SK-N-SH treated with all-trans-retinoic acid at 6 μM for 48 hours (cell line): ENCODE measurements at regions not wholly inside any gene's neighbourhood (a gene's known extent, or its start where the extent isn't known, plus 50 kb on each side); places are given as distances from the start of the nearest gene placed in this dataset.

ENCODE experiments used
- ATAC-seq: fragments of 200-7000 bp; cut with Tn5 transposase; 3 replicates; pipeline ENCODE4 v1.9.1; 2020; ENCODE audit warnings: mild to moderate bottlenecking, moderate library complexity
- ARNTL ChIP-seq: fragments of 450-650 bp; formaldehyde crosslinking; IDR thresholded peaks from 2 replicates; pipeline ENCODE4 v1.5.0; 2020; ENCODE audit warnings: low read depth, mild to moderate bottlenecking, moderate library complexity, borderline replicate concordance
- BACH2 ChIP-seq: fragments of 250-450 bp; sonication (Bioruptor Pico); IDR thresholded peaks from 2 replicates; pipeline ENCODE4 v1.9.0; 2021; ENCODE audit warnings: mild to moderate bottlenecking, borderline replicate concordance
- CSDC2 ChIP-seq: fragments of 250-450 bp; sonication (Bioruptor Pico); IDR thresholded peaks from 2 replicates; pipeline ENCODE4 v1.5.0; 2020; ENCODE audit warnings: mild to moderate bottlenecking, moderate library complexity
- ESRRG ChIP-seq: fragments of 250-450 bp; sonication (Bioruptor Pico); IDR thresholded peaks from 2 replicates; pipeline ENCODE4 v1.6.1; 2021; ENCODE audit warnings: mild to moderate bottlenecking
- GLIS3 ChIP-seq: fragments of 250-450 bp; sonication (Bioruptor Pico); IDR thresholded peaks from 2 replicates; pipeline ENCODE4 v1.5.0; 2020; ENCODE audit warnings: mild to moderate bottlenecking, moderate library complexity
- ISL1 ChIP-seq: fragments of 250-450 bp; sonication (Bioruptor Pico); IDR thresholded peaks from 2 replicates; pipeline ENCODE4 v2.1.2; 2022; ENCODE audit warnings: mild to moderate bottlenecking, moderate library complexity
- OSR1 ChIP-seq: fragments of 250-450 bp; sonication (Bioruptor Pico); IDR thresholded peaks from 2 replicates; pipeline ENCODE4 v1.8.0; 2022; ENCODE audit warnings: moderate library complexity, mild to moderate bottlenecking, inconsistent platforms
- PPARA ChIP-seq: fragments of 250-450 bp; sonication (Bioruptor Pico); IDR thresholded peaks from 2 replicates; pipeline ENCODE4 v1.5.0; 2020; ENCODE audit warnings: mild to moderate bottlenecking, borderline replicate concordance
- SNAI2 ChIP-seq: fragments of 250-450 bp; sonication (Bioruptor Pico); IDR thresholded peaks from 2 replicates; pipeline ENCODE4 v1.5.0; 2020; ENCODE audit warnings: mild to moderate bottlenecking, moderate library complexity
- TCF4 ChIP-seq: fragments of 250-450 bp; sonication (Bioruptor Pico); IDR thresholded peaks from 2 replicates; pipeline ENCODE4 v1.8.0; 2021; ENCODE audit warnings: mild to moderate bottlenecking, moderate library complexity, borderline replicate concordance
- TOX ChIP-seq: fragments of 250-450 bp; sonication (Bioruptor Pico); IDR thresholded peaks from 2 replicates; pipeline ENCODE4 v1.8.0; 2021; ENCODE audit warnings: mild to moderate bottlenecking, moderate library complexity, borderline replicate concordance
- ZC3H10 ChIP-seq: fragments of 250-450 bp; sonication (Bioruptor Pico); IDR thresholded peaks from 2 replicates; pipeline ENCODE4 v1.5.1; 2021; ENCODE audit warnings: mild to moderate bottlenecking, moderate library complexity
- ZFP3 ChIP-seq: fragments of 250-450 bp; sonication (Bioruptor Pico); IDR thresholded peaks from 2 replicates; pipeline ENCODE4 v1.5.0; 2020; ENCODE audit warnings: mild to moderate bottlenecking, moderate library complexity
- ZFP30 ChIP-seq: fragments of 450-650 bp; formaldehyde crosslinking; IDR thresholded peaks from 2 replicates; pipeline ENCODE4 v1.5.0; 2022; ENCODE audit warnings: mild to moderate bottlenecking, moderate library complexity
- ZNF565 ChIP-seq: fragments of 450-650 bp; formaldehyde crosslinking; conservative IDR thresholded peaks from 2 replicates; pipeline ENCODE4 v1.5.0; 2020; ENCODE audit warnings: low read depth, mild to moderate bottlenecking, moderate library complexity
- ZNF70 ChIP-seq: fragments of 450-650 bp; formaldehyde crosslinking; IDR thresholded peaks from 2 replicates; pipeline ENCODE4 v1.5.0; 2020; ENCODE audit warnings: mild to moderate bottlenecking, moderate library complexity
- ZNF8 ChIP-seq: fragments of 450-650 bp; formaldehyde crosslinking; IDR thresholded peaks from 2 replicates; pipeline ENCODE4 v1.5.0; 2020; ENCODE audit warnings: mild to moderate bottlenecking, moderate library complexity
- TF ChIP-seq, protein P1 (sequence below): fragments of 250-450 bp; sonication (Bioruptor Pico); IDR thresholded peaks from 2 replicates; pipeline ENCODE4 v1.5.1; 2020; ENCODE audit warnings: low read depth, mild to moderate bottlenecking, moderate library complexity
- TF ChIP-seq, protein P2 (sequence below): fragments of 250-450 bp; sonication (Bioruptor Pico); IDR thresholded peaks from 2 replicates; pipeline ENCODE4 v1.5.0; 2020; ENCODE audit warnings: mild to moderate bottlenecking, moderate library complexity
- TF ChIP-seq, protein P3 (sequence below): fragments of 250-450 bp; sonication (Bioruptor Pico); IDR thresholded peaks from 2 replicates; pipeline ENCODE4 v1.8.0; 2020; ENCODE audit warnings: mild to moderate bottlenecking, moderate library complexity, borderline replicate concordance
- TF ChIP-seq, protein P4 (sequence below): fragments of 250-450 bp; sonication (Bioruptor Pico); IDR thresholded peaks from 2 replicates; pipeline ENCODE4 v1.5.1; 2021; ENCODE audit warnings: mild to moderate bottlenecking, moderate library complexity
- TF ChIP-seq, protein P5 (sequence below): fragments of 250-450 bp; sonication (Bioruptor Pico); IDR thresholded peaks from 2 replicates; pipeline ENCODE4 v1.8.0; 2021; ENCODE audit warnings: low read depth, mild to moderate bottlenecking, moderate library complexity, borderline replicate concordance

DNA sequence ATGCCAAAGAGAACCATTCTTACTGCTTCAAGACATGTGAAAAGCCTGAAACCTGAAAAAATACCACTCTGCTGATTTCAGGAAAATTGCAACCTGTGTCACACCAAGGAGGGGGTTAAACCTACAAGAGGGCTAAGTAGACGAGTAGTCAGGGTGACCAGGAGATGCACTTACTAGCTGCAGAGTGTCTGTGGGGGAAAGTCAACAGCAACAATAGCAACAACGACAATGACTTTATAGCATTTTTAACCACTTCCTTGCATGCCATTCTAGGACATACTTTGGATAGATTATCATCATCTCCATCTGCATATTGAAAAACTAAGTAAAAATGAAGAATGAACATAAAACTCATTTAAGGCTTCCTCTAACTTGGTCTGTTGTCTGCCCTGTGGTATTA lies 902.7 kb downstream of the BCL11B start (continued):
- TF ChIP-seq, protein P1, sequence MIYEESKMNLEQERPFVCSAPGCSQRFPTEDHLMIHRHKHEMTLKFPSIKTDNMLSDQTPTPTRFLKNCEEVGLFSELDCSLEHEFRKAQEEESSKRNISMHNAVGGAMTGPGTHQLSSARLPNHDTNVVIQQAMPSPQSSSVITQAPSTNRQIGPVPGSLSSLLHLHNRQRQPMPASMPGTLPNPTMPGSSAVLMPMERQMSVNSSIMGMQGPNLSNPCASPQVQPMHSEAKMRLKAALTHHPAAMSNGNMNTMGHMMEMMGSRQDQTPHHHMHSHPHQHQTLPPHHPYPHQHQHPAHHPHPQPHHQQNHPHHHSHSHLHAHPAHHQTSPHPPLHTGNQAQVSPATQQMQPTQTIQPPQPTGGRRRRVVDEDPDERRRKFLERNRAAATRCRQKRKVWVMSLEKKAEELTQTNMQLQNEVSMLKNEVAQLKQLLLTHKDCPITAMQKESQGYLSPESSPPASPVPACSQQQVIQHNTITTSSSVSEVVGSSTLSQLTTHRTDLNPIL: no peak
- TF ChIP-seq, protein P2, sequence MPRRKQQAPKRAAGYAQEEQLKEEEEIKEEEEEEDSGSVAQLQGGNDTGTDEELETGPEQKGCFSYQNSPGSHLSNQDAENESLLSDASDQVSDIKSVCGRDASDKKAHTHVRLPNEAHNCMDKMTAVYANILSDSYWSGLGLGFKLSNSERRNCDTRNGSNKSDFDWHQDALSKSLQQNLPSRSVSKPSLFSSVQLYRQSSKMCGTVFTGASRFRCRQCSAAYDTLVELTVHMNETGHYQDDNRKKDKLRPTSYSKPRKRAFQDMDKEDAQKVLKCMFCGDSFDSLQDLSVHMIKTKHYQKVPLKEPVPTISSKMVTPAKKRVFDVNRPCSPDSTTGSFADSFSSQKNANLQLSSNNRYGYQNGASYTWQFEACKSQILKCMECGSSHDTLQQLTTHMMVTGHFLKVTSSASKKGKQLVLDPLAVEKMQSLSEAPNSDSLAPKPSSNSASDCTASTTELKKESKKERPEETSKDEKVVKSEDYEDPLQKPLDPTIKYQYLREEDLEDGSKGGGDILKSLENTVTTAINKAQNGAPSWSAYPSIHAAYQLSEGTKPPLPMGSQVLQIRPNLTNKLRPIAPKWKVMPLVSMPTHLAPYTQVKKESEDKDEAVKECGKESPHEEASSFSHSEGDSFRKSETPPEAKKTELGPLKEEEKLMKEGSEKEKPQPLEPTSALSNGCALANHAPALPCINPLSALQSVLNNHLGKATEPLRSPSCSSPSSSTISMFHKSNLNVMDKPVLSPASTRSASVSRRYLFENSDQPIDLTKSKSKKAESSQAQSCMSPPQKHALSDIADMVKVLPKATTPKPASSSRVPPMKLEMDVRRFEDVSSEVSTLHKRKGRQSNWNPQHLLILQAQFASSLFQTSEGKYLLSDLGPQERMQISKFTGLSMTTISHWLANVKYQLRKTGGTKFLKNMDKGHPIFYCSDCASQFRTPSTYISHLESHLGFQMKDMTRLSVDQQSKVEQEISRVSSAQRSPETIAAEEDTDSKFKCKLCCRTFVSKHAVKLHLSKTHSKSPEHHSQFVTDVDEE (CRISPR knock-in tag): no peak

DNA sequence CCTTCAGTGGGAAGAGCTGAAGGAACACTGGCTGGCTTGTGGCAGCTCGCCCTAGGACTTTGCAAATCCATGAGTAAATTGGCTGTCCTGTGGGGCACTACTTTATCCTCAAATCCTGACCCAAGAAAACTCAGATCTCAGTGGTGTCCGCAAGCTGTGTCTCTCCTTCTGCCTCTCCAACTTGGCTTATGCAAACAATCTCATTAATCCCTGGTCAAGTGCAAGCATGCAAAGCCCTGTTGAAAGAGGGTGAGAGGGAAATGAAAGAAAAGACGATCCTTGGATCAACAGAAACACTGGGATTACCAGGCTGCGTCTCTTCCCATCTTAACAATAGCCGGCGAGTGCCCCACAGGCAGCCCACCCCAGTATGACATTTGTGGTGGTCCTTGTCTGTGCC lies 901.6 kb downstream of the BCL11B start:
- TF ChIP-seq ZNF70 (CRISPR knock-in tag) (no peak), TOX (CRISPR knock-in tag) (no peak), PPARA (no peak), BACH2 (CRISPR knock-in tag) (no peak), GLIS3 (no peak), ZNF565 (CRISPR knock-in tag) (no peak), OSR1 (CRISPR knock-in tag) (no peak), CSDC2 (CRISPR knock-in tag) (no peak), TCF4 (no peak), ZNF8 (no peak), ZC3H10 (CRISPR knock-in tag) (no peak), ISL1 (CRISPR knock-in tag) (no peak), ARNTL (CRISPR knock-in tag) (no peak), ZFP3 (CRISPR knock-in tag) (no peak), ZFP30 (CRISPR knock-in tag) (no peak)
- TF ChIP-seq, protein P3, sequence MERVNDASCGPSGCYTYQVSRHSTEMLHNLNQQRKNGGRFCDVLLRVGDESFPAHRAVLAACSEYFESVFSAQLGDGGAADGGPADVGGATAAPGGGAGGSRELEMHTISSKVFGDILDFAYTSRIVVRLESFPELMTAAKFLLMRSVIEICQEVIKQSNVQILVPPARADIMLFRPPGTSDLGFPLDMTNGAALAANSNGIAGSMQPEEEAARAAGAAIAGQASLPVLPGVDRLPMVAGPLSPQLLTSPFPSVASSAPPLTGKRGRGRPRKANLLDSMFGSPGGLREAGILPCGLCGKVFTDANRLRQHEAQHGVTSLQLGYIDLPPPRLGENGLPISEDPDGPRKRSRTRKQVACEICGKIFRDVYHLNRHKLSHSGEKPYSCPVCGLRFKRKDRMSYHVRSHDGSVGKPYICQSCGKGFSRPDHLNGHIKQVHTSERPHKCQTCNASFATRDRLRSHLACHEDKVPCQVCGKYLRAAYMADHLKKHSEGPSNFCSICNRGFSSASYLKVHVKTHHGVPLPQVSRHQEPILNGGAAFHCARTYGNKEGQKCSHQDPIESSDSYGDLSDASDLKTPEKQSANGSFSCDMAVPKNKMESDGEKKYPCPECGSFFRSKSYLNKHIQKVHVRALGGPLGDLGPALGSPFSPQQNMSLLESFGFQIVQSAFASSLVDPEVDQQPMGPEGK (CRISPR knock-in tag): no peak
- TF ChIP-seq, protein P4, sequence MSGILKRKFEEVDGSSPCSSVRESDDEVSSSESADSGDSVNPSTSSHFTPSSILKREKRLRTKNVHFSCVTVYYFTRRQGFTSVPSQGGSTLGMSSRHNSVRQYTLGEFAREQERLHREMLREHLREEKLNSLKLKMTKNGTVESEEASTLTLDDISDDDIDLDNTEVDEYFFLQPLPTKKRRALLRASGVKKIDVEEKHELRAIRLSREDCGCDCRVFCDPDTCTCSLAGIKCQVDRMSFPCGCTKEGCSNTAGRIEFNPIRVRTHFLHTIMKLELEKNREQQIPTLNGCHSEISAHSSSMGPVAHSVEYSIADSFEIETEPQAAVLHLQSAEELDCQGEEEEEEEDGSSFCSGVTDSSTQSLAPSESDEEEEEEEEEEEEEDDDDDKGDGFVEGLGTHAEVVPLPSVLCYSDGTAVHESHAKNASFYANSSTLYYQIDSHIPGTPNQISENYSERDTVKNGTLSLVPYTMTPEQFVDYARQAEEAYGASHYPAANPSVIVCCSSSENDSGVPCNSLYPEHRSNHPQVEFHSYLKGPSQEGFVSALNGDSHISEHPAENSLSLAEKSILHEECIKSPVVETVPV (CRISPR knock-in tag): no peak
- TF ChIP-seq, protein P2 (CRISPR knock-in tag): no peak
- no peak for ATAC-seq

DNA sequence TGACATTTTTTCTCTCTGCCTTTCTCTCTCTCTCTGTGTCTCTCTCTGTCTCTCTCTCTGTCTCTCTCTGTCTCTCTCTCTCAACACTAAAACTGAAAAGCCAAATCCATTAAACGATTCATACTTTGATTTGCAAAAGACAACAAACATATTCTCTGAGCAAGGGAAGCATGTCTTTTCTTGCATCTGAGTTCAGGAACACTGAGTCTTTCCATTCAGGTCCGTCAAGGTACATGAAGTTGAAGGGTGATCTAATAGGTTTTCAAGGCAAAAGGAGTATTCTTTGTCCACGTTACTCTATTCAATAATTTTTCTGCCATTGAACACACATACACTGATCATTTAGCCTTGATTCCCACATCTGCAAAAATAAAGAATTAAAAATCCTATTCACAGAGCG lies 900.9 kb downstream of the BCL11B start:
- ATAC-seq: no peak
- TF ChIP-seq ZC3H10 (CRISPR knock-in tag) (no peak), SNAI2 (CRISPR knock-in tag) (no peak), ARNTL (CRISPR knock-in tag) (no peak), ZFP30 (CRISPR knock-in tag) (no peak), TCF4 (no peak), ESRRG (CRISPR knock-in tag) (no peak), OSR1 (CRISPR knock-in tag) (no peak)
- TF ChIP-seq, protein P3 (CRISPR knock-in tag): no peak
- TF ChIP-seq, protein P2 (CRISPR knock-in tag): no peak
- TF ChIP-seq, protein P5, sequence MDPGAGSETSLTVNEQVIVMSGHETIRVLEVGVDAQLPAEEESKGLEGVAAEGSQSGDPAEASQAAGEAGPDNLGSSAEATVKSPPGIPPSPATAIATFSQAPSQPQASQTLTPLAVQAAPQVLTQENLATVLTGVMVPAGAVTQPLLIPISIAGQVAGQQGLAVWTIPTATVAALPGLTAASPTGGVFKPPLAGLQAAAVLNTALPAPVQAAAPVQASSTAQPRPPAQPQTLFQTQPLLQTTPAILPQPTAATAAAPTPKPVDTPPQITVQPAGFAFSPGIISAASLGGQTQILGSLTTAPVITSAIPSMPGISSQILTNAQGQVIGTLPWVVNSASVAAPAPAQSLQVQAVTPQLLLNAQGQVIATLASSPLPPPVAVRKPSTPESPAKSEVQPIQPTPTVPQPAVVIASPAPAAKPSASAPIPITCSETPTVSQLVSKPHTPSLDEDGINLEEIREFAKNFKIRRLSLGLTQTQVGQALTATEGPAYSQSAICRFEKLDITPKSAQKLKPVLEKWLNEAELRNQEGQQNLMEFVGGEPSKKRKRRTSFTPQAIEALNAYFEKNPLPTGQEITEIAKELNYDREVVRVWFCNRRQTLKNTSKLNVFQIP (CRISPR knock-in tag): no peak
